HG03460 (cell line): ENCODE measurements at regions not wholly inside any gene's neighbourhood (a gene's known extent, or its start where the extent isn't known, plus 50 kb on each side); places are given as distances from the start of the nearest gene placed in this dataset.

ENCODE experiments used
- ATAC-seq: cut with Tn5 transposase; IDR thresholded peaks from one replicate; pipeline ENCODE4 v1.9.1; 2021; ENCODE audit not compliant: unreplicated experiment

DNA sequence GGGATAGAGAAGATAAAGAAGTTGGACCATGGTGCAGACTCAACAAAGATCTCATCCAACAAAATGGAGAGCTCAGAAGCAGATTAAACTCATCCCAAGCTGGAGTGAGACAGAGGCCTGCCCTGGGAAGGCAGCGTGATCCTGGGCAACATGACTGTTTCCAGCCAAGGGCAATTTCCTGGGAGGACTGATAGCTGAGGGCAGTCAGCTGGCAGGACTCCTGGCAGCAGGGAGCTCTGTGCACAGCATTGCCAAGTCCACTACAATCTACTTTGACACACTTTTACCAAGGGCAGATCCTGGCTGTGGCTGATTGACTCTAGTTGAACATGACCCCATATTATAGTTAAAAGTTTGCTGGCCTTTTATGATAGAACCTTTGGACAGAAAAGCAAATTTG is 357.3 kb upstream of the RASGEF1B start:
- ATAC-seq: no peak

- ATAC-seq: peak; percentile 84
Measured at GRCh38 chr4:81827577-81828202, 356.0 kb upstream of the RASGEF1B start.

GRCh38 chr4:81826817-81827424 is 355.2 kb upstream of the RASGEF1B start:
- ATAC-seq: no peak

DNA sequence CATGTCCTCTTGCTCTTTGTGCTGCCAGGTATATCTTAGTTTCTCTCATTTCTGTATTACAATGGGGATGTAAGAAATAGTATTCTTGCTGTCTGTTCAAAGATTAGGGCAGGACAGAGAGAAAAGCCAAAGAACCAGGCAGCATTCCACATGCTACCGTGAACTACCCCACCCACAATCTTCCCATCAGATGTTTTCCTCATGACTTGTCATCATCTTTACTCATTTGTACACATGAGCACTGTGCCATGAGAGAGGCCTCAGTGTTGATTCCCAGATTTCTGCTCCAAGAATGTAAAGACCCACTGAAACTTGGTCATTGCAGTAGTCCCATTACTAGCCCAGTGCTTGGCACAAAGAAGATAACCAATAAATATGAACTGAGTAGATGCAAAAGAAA is 354.6 kb upstream of the RASGEF1B start:
- ATAC-seq: no peak

- ATAC-seq: no peak
Measured at GRCh38 chr4:81818385-81818920, 346.7 kb upstream of the RASGEF1B start.

GRCh38 chr4:81816031-81816761 is 344.5 kb upstream of the RASGEF1B start:
- ATAC-seq: no peak

DNA sequence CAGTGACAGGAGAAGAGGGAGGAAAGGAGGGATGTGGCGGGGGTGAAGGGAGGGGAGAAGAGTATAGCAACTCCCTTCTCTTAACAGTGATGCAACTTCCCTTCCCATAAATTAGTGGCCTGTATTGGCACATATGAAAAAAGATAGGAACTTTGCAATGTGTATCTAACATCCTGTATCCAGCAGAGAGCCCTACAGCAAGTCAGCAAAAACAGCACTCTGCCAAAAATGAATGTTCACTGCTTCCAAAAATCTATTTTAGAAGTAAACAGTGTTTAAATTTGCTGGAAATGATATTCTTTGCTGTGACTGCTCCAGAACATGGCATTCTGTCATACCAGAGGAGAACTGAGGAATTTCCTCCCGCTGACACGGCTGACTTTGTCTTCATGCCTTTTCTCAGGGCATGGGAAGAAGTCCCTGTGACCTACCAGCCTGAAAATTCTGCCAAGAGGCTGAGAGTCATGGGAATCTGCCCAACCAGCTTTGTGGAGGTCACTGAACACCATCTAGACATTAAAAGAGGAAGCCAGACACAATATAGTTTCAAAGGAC is 343.4 kb upstream of the RASGEF1B start:
- ATAC-seq: no peak

DNA sequence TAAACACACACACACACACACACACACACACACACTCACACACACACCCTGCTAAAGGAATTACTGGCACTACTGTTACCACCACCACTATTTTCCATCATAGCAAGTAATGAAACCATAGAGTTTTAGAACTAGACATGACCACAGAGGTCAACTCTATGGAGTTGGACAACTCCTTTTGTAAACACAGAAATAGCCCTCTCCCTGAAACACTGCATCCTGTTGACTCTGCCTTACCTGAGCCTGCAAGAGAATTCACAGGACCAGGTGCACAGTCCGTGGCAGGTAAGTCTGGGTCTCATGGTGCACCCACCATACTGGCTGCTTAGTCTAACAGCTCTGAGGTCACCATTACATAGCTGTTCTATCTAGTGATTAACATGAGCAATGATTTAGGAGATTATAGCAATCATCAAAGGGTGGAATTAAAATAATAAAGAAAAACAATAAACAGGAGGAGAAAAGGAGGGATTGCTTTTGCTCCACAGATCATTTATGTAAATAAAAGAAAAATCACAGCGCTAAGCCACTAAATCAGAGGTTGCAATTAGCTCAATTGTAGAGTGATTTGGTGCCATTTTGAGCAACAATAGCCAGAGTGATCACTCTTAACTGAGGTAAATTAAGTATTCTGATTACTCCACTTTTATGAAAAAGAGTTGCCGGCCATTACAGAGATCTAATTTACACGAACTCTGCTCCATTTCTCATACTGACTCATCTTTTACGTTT is 340.0 kb upstream of the RASGEF1B start:
- ATAC-seq: no peak

GRCh38 chr4:81808011-81808672 is 336.4 kb upstream of the RASGEF1B start:
- ATAC-seq: no peak

DNA sequence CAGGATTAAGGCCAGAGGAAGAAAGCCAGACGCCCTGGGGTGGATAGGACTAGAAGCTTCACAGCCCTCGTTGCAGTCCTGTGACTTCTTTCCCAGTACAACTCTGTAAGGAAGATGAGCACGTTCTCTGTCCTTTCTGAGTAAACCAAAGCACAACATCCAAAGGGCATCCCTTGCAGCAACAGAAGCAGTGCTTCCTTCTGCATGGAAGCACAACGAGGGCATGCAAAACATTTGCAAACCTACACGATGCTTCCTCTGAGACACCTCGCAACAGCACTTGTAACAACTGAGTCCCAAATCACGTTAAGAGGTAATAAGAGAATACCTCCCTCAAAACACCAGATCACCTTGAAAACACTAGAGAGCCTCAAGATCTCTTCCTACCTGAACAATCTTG is 335.7 kb upstream of the RASGEF1B start:
- no peak for ATAC-seq

DNA sequence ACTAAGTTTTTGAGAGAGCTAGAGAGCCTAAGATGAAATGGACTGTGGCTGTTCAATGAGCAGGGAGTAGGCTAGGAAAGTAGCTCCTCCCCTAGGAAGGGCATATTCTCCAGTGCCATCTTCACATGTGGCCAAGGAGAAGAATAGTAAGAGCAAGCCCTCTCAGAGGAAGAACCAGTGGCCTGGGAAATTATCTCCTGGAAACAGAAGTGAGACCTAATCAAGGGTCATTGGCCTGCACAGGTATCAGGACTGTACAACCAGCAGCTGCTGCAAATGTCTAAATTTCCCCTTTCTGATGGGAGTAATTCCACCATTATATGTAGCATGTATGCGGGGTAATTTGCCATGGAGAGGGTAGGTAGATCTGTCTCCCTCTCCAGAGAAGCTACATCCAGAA is 334.8 kb upstream of the RASGEF1B start:
- ATAC-seq: no peak

- no peak for ATAC-seq
Measured at GRCh38 chr4:81804849-81805248, 333.1 kb upstream of the RASGEF1B start.

DNA sequence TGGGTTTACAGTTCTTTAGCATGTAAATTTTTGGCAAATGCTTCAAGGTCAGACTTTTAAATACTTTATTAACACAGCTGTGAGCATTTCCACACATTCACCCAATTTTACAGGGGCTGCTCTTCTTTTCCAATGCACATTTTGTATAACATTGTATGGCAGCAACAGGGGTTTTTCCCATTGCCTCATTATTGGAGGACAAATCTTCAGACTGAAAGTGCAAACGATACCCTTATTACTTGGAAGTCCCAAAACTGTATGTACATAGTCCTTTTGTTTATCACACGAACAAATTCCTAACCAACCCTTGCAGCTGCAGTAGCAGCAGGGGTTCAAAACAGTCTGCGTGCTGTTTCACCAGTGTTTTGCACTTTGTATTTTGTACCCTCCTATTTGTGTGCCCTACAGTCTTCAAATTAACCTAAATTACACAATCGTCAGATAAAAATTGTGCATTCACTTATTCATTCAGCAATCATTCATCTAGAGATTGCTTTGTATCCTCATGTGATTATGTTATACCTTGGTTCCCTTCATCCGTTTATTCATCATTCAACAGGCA is 330.7 kb upstream of the RASGEF1B start:
- no peak for ATAC-seq

- no peak for ATAC-seq
Measured at GRCh38 chr4:81799371-81799770, 327.7 kb upstream of the RASGEF1B start.

GRCh38 chr4:81796790-81797528 is 325.3 kb upstream of the RASGEF1B start:
- ATAC-seq: peak; percentile 81

- no peak for ATAC-seq
Measured at GRCh38 chr4:81792521-81792920, 320.8 kb upstream of the RASGEF1B start.

GRCh38 chr4:81790477-81790876 is 318.8 kb upstream of the RASGEF1B start:
- no peak for ATAC-seq

- ATAC-seq: no peak
Measured at GRCh38 chr4:81789741-81790399, 318.2 kb upstream of the RASGEF1B start.

DNA sequence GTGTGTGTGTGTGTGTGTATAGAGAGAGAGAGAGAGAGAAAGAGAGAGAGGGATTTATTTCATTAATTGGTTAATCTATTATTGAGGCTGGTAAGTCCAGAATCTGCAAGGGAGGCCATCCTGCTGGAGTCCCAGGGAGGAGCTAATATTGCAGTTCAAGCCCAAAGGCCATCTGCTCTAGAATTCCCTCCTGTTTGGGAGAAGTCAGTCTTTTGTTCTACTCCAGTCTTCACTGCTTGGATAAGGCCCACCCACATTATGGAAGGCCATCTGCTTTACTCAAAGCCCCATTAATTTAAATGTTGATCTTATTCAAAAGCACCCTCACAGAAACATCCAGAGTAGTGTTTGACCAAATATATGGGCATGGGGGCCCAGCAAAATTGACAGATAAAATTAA is 317.5 kb upstream of the RASGEF1B start:
- no peak for ATAC-seq
